ENCODE measurements at regions not wholly inside any gene's neighbourhood (a gene's known extent, or its start where the extent isn't known, plus 50 kb on each side); places are given as distances from the start of the nearest gene placed in this dataset.
"Not testable (repeated sequence)": the region's sequence is repeated elsewhere in the genome, so short reads cannot be mapped to it uniquely, and the experiment has no call there.

DNA sequence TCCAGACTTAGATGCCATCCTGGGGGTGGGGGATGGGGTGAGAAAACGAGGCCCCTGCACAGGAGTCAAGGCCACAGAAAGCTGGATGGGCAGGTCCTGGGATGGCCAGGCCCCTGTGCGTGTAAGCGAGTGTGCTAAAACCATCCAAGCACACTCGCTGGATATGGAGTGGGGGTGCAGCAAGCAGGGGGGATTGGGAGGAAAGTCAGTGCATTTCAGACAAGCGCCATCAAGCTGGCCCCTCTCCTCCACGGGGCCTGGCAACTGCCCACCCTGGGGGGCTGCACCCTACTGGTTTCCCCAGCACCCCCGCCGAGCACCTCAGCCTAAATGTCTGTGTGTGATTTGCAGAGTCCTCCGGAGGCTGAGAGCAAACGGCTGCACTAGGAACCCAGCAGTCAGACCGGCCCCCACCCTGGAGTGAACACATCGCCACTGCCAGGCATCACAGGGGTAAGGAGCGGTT, 106.6 kb upstream of the ZNF469 start:
- DNase-seq (ENCODE audit: insufficient read length, low spot score); FAIRE-seq: not testable (repeated sequence)

DNA sequence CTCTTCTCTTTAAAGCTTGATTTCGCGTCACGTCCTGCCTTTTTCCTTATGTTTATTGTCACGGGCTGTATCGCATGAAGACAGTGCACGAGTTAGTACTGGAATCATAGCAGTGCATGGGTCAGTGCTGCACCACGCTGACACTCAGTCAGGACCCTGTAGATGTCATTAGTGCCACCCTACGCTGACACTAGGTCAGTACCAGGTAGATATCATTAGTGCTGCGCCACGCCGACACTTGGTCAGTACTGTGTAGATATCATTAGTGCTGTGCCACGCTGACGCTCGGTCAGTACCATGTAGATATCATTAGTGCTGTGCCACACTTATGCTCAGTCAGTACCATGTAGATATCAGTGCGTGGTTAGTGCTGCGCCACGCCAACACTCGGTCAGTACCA, 106.2 kb upstream of the ZNF469 start:
- FAIRE-seq (no peak), DNase-seq (ENCODE audit: insufficient read length, low spot score) (no peak)

DNA sequence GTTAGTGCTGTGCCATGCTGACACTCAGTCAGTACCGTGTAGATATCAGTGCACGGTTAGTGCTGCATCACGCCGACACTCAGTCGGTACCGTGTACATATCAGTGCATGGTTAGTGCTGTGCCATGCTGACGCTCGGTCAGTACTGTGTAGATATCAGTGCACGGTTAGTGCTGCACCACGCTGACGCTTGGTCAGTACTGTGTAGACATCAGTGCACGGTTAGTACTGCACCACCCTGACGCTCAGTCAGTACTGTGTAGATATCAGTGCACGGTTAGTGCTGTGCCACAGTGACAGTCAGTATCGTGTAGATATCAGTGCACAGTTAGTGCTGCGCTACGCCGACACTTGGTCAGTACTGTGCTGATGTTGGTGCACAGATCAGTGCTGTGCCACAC, 102.8 kb upstream of the ZNF469 start:
- FAIRE-seq (no peak), DNase-seq (ENCODE audit: insufficient read length, low spot score) (no peak)

DNA sequence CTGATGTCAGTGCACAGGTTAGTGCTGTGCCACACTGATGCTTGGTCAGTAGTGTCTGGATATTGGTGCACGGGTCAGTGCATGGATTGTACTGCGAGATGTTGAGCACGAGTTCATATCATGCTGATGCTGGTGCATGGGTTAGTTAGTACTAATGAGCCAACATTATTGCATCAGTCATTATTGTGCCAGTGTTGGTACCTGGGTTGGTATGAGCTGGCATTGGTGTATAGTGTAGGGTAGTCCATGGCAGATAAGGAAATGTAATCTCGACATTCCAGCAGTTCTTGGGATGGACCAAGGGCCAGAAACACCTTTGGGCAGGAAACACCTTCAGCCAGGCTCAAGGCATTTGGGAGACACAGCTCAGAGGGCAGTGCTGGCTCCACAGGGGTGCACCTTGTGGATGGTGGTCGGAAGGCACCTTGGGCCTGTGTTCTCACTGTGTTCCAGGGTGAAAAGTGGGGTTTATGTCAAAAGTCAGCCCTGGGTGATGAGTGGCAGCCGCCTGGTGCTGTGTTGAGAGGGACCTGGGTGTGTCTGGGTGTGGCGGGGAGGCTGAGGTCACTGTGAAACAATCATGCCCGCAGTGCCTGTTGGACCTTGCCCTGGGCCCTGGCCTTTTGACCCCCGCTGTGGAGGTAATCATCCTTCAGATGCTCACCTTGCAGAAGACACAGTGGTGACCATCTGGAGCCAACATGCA, 100.7 kb upstream of the ZNF469 start:
- FAIRE-seq, result no peak
- no peak for DNase-seq (ENCODE audit: insufficient read length, low spot score)

DNA sequence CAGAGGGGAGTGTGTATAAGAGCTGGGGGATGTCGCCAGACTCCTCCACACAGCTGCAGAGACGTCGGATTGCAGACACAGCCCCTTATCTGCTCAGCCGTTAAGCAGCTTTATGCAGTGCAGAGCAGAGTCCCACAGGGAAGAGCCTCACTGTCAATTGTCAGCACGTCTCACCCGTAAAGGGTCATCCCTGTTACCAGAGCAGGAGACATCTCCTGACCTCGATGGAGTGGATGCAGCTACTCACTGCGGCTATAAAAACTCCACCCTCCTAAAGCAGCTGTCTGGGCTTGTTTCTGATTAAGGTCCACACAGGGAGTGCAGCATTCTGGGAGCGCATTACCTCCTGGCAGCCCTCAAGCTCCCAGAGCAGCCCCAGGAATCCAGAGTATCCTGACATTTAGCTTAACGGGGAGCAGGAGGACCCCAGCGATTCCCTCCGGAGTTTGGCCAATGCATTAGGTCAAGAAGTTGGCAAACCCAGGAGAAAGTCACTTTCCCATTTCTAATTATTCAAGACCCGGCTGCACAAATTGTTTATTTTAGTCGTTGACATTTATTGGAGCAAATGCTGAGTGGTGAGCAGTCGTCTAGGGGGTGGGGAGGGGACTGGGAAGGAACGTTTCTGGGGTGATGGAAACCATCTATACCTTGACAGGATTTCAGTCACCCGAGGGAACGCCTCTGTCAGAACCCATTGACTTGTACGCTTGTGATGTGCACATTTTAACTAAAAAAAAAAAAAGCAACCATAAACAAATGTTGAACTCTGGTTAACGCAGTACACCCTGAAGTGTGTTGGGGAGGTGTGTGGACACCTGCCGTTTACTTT, 100.0 kb upstream of the ZNF469 start:
- FAIRE-seq, result no peak
- no peak for DNase-seq (ENCODE audit: insufficient read length, low spot score)

DNA sequence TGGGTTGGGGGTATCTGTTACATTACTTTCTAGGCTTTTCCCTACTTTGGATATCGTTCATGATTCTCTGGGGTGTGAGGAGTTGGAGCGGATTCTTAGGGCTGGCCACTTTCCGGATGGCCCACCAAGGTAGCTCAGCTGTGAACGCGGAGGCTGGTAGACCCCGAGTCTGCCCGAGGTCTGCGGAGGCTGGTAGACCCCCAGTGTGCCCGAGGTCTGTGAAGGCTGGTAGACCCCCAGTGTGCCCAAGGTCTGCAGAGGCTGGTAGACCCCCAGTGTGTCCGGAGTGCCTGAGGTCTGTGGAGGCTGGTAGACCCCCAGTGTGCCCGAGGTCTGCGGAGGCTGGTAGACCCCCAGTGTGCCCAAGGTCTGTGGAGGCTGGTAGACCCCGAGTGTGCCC, 99.2 kb upstream of the ZNF469 start:
- no peak for DNase-seq (ENCODE audit: insufficient read length, low spot score)

DNA sequence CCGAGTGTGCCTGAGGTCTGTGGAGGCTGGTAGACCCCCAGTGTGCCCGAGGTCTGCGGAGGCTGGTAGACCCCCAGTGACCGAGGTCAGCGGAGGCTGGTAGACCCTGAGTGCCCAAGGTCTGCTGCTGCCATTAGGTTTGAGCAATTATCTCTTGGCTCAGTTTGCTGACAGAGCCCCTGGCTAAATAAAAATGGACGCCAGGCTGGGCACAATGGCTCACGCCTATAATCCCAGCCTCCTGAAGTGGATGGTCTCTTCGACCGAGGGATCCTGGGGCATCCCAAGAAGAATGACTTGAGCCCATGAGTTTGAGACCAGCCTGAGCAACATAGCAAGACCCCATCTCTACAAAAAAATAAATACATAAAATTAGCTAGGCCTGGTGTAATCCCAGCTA, 98.7 kb upstream of the ZNF469 start:
- FAIRE-seq, result no peak
- no peak for DNase-seq (ENCODE audit: insufficient read length, low spot score)

More for the DNA sequence above, 99.2 kb upstream of the ZNF469 start:
- no peak for FAIRE-seq

DNA sequence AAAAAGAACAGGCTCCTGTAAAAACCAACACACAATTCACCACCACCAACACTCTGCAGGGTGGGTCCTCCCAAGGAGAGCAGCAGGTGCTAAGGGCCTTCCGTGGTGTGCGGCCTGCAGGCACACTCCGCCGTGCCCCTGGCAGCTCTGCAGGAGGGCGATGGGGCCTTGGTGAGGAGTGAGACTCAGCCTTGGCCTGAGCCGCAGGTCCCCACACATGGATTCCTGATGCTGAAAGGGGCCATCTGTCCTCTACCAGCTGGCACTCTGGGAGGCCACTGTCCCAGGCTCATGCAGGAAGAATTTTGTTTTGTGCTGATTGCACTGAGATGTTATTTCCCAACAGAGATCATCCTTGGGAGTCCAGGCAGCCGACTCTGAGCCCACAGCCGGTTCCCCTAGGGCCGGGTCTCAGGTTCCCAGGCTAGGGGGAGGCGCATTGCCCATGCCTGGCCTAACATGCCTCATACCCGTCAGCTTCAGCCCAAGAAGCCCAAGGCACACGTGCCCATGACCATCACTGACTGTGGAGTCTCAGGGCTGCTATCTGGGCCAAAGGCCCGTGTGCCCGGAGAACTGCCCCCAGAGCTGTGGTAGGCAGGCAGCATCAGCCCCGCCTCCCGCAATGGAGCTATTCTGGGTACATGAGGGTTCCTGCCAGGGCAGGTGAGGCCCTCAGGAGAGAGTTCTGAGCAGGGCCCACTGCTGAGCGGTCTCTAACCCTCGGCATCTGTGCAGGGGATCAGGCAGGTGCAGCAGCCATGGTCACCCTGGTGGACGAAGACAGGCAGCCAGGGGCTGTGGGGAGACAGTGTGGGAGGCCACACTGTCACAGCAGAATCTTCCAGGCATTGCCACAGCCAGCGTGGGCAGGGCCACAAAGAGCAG, 97.9 kb upstream of the ZNF469 start:
- FAIRE-seq, result no peak

DNA sequence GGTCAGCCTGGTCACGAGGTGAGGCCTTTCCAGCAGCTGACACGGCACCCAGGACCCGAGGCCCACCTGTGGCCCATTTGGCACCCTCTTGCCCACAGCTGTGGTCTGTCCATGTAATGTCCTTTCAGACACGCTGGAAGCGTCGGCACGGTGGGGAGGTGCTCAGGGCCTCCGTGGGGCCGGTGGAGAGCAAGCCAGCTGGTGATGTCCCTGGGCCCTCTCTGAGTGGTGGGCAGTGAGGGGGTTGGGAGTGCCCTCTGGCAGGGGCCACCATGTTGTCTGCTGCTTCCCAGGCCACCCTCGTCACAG, 97.3 kb upstream of the ZNF469 start:
- FAIRE-seq, result no peak

More for the DNA sequence above, 97.9 kb upstream of the ZNF469 start:
- DNase-seq (ENCODE audit: insufficient read length, low spot score), result no peak

DNA sequence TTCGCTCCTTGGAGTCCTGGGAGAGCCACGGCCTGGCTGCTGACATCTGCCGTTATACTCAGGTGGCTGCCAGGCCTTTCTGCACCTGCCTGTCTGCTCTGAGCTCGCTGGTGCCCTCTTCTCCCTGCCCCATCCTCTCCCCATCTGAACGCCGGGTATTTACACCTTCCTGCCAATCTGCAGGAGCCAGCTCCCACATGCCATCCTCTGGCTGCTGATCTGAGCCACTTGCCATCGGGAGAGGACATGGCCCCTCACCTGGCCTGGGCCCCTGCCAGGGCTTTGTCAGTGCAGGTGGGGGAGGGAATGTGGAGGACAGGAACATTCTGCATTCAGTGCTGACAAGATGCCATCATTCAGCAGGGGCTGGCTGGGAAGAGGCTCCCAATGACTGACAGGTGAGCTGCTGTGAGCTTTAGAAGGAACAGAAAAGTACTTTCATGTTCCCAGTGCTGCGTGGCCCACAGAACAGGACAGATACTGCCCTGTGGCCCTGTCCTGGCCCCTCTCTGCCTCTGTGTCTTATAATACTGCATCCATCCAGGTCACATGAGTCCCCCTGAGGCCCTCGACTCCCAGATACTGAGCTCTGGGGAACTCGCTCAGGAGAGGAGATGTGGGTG, 96.3 kb upstream of the ZNF469 start:
- no peak for FAIRE-seq
- no peak for DNase-seq (ENCODE audit: insufficient read length, low spot score)

More for the DNA sequence above, 97.3 kb upstream of the ZNF469 start:
- DNase-seq (ENCODE audit: insufficient read length, low spot score), result no peak

DNA sequence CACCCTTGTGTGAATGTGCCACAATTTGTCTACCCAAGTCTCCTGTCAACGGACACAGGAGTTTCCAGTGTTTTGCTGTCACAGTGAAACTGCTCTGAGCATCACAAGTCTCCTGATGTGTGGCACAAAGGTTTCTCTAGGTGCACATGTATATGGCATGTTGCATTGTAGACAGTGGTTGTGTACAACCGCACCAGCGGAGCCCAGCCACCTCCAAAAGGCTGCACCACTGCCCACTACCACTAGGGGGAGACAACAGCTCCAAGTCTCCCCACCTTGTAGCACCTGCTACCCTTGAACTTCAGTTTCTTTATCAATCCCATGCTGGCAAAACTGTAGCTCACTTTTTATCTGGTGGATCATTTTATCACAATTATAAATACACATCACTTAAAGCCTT, 95.5 kb upstream of the ZNF469 start:
- DNase-seq (ENCODE audit: insufficient read length, low spot score) (no peak), FAIRE-seq (no peak)

DNA sequence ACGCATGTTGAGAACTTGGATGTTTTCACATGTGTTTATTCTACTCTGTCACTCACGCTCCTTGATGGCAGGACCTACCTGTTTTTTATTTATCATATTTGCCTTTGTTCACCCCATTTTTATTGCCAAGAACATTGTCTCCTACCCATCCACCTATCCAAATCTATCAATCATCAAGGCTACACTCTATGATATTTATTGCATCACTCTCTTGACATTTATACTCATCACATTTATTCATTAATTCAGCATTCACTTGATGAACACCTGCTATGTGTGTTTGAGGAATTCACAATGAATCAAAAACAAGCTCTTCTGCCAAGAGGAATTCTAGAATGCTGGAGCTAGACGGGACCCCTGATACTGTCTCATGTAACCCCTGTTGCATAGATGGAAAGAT, 94.5 kb upstream of the ZNF469 start:
- FAIRE-seq, result no peak
- no peak for DNase-seq (ENCODE audit: insufficient read length, low spot score)

DNA sequence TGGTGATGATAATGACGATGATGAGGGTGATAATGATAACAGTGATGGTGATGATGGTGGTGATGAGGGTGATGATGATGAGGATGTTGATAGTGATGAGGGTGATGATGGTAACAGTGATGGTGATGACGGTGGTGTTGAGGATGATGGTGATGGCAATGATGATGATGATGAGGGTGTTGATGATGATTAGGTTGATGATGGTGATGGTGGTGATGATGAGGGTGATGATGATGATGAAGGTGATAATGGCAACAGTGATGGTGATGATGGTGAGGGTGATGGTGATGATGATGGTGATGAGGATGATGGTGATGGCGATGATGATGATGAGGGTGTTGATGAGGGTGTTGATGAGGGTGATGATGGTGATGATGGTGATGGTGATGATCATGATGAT, 93.8 kb upstream of the ZNF469 start:
- FAIRE-seq (no peak), DNase-seq (ENCODE audit: insufficient read length, low spot score) (no peak)

DNA sequence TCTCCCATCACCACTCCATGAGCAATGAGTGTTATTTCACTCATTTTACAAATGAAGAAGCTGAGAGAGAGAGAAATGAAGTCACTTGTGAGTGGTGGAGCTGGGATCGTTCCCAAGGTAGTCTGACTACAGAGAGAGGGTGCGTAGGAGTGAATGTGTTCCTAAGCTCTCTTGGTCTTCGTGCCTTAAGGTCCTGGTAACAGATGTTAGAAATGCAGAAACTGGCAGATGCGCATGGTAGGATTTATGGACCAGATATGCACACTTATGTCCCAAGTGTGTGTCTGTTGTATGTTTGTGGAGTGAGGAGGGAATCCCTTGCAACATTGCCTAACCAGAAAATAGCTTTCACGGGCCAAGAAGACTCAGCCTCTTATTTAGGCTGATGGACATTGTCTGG, 93.2 kb upstream of the ZNF469 start:
- DNase-seq (ENCODE audit: insufficient read length, low spot score) (no peak), FAIRE-seq (no peak)

DNA sequence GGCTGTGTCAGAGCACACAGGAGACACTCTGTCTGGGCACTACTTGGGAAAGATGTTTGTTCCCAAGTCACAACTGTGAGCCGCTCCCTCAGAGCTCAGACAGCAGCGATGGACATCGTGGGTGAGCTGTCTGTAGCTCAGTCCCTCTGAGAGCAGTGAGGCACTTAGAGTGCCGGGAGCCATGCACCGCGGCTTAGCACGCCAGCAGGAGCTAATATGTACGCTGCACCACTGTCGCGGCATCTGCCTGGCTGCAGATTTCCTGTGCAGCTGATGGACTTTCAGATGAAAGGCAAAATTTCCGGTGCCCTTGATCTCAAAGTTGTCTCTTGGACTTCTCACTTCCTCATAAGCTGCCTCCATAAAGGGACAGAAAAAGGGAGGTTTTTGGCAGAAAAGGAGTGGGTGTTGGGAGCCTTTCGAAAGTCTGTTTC, 92.8 kb upstream of the ZNF469 start:
- DNase-seq (ENCODE audit: insufficient read length, low spot score), result no peak
- no peak for FAIRE-seq

DNA sequence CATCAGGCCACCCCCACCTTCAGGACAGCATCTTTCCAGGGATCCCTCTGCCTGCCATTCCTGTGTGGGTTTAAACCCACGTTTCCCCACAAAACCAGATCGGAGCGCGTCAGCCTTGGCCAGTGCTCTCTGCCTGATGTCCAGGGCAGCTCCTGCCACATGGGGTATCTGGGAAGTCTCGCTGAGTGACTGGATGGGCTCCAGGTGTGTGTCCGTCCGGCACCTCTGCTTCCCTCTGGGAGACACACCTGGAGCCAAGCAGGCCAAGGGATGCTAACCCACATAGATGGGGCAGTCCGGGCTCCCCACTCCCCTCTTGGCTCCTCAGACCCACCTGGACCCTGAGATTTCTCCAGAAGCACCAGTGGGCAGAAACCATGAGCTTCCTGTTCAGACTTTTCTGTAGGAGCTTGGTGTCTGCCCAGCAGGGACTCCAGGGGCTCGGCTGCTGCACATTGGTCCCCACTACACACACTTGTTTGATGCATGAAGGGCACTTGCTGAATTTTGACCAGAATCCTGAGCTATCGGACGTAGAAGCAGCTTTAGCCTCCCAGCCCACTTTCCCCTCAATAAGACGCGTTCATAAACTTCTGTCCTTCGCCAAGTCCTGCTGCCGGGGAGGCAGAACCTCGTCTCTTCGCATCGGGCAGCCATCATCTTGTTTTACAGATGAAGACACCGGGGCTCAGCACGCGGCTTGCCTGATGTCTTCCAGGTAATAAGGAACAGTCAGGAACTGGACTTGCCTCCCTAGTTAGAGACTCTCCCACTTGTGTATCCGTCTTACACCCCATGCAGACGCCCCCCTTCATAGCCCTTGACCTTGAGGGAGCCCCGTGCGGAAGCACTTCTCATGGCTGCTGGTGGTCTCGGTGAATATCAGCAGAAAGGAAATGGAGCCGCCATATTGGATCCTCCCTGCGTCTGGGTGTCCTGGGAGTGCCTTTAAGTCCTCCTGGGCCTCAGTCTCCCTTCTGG, 91.6 kb upstream of the ZNF469 start:
- FAIRE-seq, result no peak
- no peak for DNase-seq (ENCODE audit: insufficient read length, low spot score)

DNA sequence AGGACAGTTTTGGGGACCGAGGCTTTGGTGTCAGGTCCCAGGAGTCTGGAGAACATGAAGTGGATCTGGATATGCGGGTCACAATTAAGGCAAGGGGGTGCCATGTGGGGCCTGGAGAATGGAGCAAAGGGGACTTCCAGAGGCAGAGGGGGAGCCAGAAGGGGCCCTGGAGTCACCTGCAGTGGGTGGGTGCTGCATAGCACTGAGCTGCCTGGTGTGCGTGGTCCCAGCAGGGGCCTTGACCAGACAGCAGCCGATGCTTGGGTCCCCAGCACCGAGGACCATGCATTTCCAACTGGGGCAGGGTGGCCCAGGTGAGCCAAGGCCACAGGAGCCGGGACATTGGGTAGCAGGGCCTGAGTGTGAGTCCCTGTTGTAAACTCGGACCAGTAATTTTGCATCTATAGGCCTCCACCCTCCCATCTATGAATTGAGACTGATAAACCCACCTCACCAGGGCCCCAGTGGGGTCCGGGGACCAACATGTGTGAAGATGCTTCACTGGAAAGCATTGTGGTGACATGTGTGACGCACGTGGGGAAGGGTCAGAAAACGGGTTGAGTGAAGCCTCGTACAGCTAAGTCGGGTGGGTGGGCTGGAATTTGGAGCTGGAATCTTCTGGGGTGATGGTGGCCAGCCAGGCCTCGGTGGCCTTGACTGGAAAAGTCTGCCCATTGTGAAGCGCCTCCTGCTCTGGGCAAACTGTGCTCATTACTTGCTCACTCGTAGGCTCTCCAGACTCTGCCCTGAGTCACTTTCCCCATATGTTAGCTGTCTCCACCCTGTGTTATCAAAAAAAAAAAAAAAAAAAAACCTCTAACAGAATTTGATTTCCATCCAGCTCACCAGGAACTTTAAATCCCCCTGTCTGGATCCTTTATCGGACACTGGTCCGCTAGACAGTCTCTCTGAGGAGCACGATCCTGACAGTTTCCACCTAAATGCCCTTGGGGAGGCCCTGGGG, 90.5 kb upstream of the ZNF469 start:
- no peak for FAIRE-seq
- no peak for DNase-seq (ENCODE audit: insufficient read length, low spot score)

DNA sequence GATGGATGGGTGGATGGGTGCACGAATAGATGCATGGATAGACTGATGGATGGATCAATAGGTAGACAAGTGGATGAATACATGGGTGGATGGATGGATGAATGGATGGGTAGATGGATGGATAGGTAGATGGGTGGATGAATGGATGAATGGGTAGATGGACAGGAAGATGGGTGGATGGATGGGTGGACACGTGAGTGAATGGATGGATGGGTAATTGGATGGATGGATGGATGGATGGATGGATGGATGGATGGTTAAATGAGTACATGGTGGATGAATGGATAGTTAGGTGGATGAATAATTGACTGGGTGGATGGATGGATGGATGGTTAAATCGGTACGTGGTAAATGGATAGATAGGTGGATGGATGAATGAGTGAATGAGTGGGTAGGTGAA, 89.7 kb upstream of the ZNF469 start:
- FAIRE-seq, result no peak
- DNase-seq (ENCODE audit: insufficient read length, low spot score), result no peak
